ENCODE measurements at regions not wholly inside any gene's neighbourhood (a gene's known extent, or its start where the extent isn't known, plus 50 kb on each side); places are given as distances from the start of the nearest gene placed in this dataset.

- Histone ChIP-seq H2AFZ (ENCODE audit: low read depth) (no peak overlapping the region), H3K4me2 (no peak overlapping the region), H3K4me1 (ENCODE audit: low read depth, poor library complexity, severe bottlenecking) (no peaks in the 10 kb centered on the region), H3K36me3 (ENCODE audit: insufficient read depth) (no peaks in the 10 kb centered on the region), H3K4me3 (IDR thresholded peaks at IDR 0.05; ENCODE audit: insufficient read depth, low read depth, low read length) (no peak overlapping the region), H4K20me1 (ENCODE audit: insufficient read depth) (no peaks in the 10 kb centered on the region), H3K79me2 (ENCODE audit: insufficient read depth, low read depth) (no peaks in the 10 kb centered on the region), H3K27me3 (ENCODE audit: insufficient read depth, low read depth) (no peaks in the 10 kb centered on the region), H3K27ac (no peak overlapping the region), H3K9ac (no peak overlapping the region)
- no peak for TF ChIP-seq CTCF (conservative IDR thresholded peaks at IDR 0.05; ENCODE audit: low read depth, low read length)
Observed at GRCh38 chr3:99163314-99163713, 261.8 kb upstream of the DCBLD2 start.

- Histone ChIP-seq H4K20me1 (ENCODE audit: insufficient read depth) (no peaks in the 10 kb centered on the region), H3K4me2 (no peak overlapping the region), H3K4me3 (IDR thresholded peaks at IDR 0.05; ENCODE audit: insufficient read depth, low read depth, low read length) (no peak overlapping the region), H3K27me3 (ENCODE audit: insufficient read depth, low read depth) (no peaks in the 10 kb centered on the region), H3K4me1 (ENCODE audit: low read depth, poor library complexity, severe bottlenecking) (no peaks in the 10 kb centered on the region), H3K36me3 (ENCODE audit: insufficient read depth) (no peaks in the 10 kb centered on the region), H2AFZ (ENCODE audit: low read depth) (no peak overlapping the region), H3K9ac (no peak overlapping the region), H3K27ac (no peak overlapping the region), H3K79me2 (ENCODE audit: insufficient read depth, low read depth) (no peaks in the 10 kb centered on the region)
- TF ChIP-seq CTCF (conservative IDR thresholded peaks at IDR 0.05; ENCODE audit: low read depth, low read length) = no peak
Observed at GRCh38 chr3:99159220-99159762, 257.8 kb upstream of the DCBLD2 start.

GRCh38 chr3:99145031-99145430 lies 243.5 kb upstream of the DCBLD2 start:
- Histone ChIP-seq H3K9ac (no peak overlapping the region), H3K4me2 (no peak overlapping the region), H3K36me3 (ENCODE audit: insufficient read depth) (no peaks in the 10 kb centered on the region), H3K27me3 (ENCODE audit: insufficient read depth, low read depth) (no peaks in the 10 kb centered on the region), H3K4me1 (ENCODE audit: low read depth, poor library complexity, severe bottlenecking) (no peaks in the 10 kb centered on the region), H4K20me1 (ENCODE audit: insufficient read depth) (no peaks in the 10 kb centered on the region), H2AFZ (ENCODE audit: low read depth) (no peak overlapping the region), H3K27ac (no peak overlapping the region), H3K79me2 (ENCODE audit: insufficient read depth, low read depth) (no peaks in the 10 kb centered on the region), H3K4me3 (IDR thresholded peaks at IDR 0.05; ENCODE audit: insufficient read depth, low read depth, low read length) (no peak overlapping the region)
- no peak for TF ChIP-seq CTCF (conservative IDR thresholded peaks at IDR 0.05; ENCODE audit: low read depth, low read length)

- no peak overlapping the region for H2AFZ ChIP-seq (ENCODE audit: low read depth)
- no peaks in the 10 kb centered on the region for H3K27me3 ChIP-seq (ENCODE audit: insufficient read depth, low read depth)
- no peaks in the 10 kb centered on the region for H3K4me1 ChIP-seq (ENCODE audit: low read depth, poor library complexity, severe bottlenecking)
- no peak for TF ChIP-seq CTCF (conservative IDR thresholded peaks at IDR 0.05; ENCODE audit: low read depth, low read length)
- H3K9ac ChIP-seq = no peak overlapping the region
- H3K4me2 ChIP-seq = no peak overlapping the region
- no peak overlapping the region for H3K27ac ChIP-seq
- H3K79me2 ChIP-seq (ENCODE audit: insufficient read depth, low read depth) = no peaks in the 10 kb centered on the region
- no peaks in the 10 kb centered on the region for H4K20me1 ChIP-seq (ENCODE audit: insufficient read depth)
- no peak overlapping the region for H3K4me3 ChIP-seq (IDR thresholded peaks at IDR 0.05; ENCODE audit: insufficient read depth, low read depth, low read length)
- H3K36me3 ChIP-seq (ENCODE audit: insufficient read depth) = no peaks in the 10 kb centered on the region
Observed at GRCh38 chr3:99143493-99143892, 242.0 kb upstream of the DCBLD2 start.
